ENCODE measurements at regions not wholly inside any gene's neighbourhood (a gene's known extent, or its start where the extent isn't known, plus 50 kb on each side); places are given as distances from the start of the nearest gene placed in this dataset.

DNA sequence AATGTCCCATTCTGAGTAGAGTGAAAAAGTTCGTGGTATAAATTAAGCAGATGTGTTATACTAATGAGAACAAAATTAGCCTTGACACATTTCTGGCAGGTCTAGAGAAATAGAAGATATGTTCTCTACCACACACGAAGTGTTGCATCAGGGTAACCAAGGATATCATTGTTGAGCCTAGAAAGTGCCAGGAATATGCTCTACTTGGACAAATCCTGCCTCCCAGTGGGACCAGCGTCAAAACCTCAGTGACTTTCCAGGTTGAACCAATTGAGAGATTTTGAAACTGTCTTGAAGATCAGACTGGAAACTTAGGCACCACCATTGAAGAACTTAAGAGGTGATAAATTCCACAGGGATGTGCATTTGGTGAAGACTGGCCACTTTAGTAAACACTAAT, 115.9 kb downstream of the HPGD start:
- TF ChIP-seq, protein P1, sequence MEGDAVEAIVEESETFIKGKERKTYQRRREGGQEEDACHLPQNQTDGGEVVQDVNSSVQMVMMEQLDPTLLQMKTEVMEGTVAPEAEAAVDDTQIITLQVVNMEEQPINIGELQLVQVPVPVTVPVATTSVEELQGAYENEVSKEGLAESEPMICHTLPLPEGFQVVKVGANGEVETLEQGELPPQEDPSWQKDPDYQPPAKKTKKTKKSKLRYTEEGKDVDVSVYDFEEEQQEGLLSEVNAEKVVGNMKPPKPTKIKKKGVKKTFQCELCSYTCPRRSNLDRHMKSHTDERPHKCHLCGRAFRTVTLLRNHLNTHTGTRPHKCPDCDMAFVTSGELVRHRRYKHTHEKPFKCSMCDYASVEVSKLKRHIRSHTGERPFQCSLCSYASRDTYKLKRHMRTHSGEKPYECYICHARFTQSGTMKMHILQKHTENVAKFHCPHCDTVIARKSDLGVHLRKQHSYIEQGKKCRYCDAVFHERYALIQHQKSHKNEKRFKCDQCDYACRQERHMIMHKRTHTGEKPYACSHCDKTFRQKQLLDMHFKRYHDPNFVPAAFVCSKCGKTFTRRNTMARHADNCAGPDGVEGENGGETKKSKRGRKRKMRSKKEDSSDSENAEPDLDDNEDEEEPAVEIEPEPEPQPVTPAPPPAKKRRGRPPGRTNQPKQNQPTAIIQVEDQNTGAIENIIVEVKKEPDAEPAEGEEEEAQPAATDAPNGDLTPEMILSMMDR (conservative IDR thresholded peaks at IDR 0.05 in 1 of 2, IDR thresholded peaks at IDR 0.05 in 1 of 2; ENCODE audit: low read depth in 1 of 2, low read length in 2 of 2): no peak
- no peak for TF ChIP-seq EZH2 (IDR thresholded peaks at IDR 0.05; ENCODE audit: low read length, missing control alignments)

Measured in fibroblast of lung (primary cell).